MV-4-11 (cell line): ENCODE measurements at regions not wholly inside any gene's neighbourhood (a gene's known extent, or its start where the extent isn't known, plus 50 kb on each side); places are given as distances from the start of the nearest gene placed in this dataset.
"Not testable (repeated sequence)": the region's sequence is repeated elsewhere in the genome, so short reads cannot be mapped to it uniquely, and the experiment has no call there.

Experiments
- DNase-seq: peaks from one replicate; lab custom pipeline; 2025; lab: John Stamatoyannopoulos, UW

DNA sequence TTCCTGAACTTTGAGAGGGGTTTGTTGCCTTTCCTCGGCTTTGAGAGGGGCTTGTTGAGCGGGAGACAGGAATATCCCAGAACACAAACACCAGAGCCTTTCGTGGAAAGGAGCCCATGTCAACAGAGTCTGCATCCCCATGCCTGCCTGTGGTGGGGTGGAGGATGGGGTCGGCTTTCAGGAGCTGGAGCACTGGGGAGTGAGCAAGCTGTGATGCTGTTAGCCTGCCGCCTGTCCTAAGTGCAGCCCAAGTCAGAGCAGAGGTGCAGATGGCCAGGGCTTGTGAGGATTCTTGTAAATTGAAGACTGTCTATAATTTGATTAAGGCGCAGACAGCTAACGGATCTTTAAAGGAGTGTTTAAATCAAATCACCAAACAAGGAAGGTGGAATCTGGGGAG is 103.3 kb upstream of the ANK2 start:
- no peak for DNase-seq

DNA sequence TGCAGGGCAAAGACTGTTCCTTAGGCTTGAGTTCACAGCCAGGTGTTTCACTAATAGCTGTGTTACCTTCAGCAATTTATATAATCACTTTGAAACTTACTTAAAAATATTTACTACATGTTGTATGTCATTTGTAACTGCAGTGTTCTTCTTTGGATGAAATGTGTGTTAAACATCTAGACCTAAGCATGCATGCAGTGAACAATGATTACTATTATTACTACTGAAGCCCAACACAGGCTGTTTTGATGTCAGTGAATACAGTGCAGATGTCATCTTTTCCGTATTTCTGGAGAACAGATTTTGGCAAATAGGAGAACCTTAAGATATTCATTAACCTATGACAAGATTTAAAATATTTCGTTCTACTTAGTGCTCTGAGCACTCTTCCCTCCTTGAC is 101.8 kb upstream of the ANK2 start:
- DNase-seq, result no peak

DNA sequence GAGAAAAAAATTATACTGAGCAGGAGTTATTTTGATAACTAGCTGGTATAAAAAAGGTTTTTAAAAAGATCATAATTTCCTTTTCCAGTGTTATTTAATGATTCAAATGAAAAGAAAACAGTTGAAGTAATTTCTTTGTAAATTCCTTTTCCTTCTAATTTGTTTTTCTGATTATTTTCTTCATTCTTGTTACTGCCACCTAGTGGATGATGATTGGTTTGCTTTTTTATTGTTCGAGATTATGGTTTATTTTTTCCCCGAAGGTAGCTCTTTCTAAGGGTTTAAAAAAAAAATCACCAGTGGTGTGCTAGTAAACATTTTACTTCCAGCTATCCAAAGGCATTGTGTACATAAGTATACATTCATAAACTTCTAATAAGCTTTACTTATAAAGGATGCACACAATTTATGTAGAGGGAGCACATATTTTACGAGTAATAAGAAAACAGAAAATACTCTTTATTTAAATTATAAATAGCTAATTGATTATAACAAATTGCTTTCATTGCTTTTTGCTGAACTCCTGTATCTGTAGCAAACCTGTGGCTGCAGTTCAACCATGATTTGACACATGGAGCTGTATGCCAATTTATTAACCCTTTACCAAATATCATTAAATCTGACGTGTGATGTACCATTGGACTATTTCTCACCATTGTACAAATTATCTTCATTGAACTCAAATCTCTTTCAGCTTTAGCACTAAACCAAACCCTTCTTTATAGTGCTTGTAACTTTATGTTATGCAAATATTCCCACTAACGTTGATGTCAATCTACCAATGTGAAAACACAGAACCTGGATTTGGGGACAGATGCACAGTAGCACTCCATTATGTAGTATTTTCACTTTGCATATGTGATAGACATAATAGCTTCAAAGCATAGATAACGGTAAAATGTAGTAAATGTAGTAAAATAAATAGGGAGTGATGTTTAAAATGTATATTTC is 97.8 kb upstream of the ANK2 start:
- DNase-seq, result no peak

DNA sequence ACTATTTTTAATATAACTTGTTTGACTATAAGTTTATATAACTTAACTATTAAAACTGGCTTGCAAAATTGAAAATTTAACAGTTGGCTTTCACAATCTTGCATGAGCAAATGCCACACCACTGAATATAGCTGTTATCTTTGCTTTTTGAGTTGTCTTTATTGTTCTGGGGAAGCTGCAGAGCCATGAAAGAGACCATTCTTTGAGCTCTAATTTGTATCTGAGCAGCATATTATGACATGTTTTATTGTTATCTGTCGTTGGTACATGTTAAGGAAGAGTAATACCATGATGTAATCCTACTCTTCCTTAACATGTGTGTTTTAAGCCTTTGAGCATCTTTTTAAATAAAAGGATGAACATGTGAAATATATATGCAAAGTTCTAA is 97.1 kb upstream of the ANK2 start:
- DNase-seq, result no peak

DNA sequence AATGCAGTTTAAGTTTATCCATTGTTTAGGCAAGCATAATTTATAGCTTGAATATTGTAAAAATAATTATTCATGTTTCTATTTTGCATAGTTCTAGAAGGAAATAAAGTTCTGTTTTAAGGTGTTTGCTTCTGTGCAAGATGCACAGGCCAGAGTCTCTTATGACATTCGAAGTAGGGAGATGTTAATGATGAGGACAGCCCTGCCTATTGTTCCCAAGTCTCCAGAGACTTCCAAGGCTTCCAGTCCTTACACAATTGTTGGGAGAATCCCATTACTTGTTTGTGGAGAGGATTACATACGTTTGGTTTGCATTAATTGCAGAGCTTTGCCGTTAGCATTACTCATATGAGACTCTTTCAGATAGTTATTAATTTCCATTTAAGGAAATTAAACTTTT is 96.2 kb upstream of the ANK2 start:
- no peak for DNase-seq

DNA sequence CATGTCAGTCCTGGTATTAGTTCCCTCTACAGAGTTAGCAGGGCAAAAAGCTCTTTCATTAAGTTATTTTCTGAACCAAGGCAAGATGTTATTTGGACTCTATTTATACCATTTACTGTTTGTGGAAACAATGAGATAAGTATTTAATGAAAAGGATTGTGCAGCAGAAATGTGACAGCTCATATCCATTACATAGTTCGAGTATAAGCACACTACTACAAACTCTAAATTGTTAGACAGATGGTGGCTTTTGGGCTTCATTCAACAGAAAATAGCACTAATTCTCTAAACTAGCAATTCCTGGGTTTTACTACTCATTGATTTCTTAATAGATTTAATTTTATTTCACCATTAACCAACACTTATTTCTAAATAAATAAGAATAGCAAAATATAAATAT is 95.2 kb upstream of the ANK2 start:
- no peak for DNase-seq

DNA sequence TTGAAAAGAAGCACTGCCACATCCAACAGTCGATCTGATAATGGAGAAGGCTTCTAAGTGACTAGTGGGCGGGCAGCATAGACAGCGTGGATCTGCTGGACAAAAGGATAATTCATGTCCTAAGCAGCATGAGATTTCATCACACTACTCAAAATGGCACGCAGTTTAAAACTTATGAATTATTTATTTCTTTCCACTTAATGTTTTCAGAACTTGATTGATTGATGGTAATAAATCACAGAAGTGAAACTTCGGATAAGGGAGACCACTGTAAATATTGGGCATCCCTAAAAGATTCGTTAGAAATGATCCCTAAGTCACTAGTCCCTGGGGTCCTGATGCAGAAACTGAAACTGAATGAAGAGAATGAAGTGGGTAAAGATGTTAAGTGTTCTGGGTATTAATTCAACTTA is 93.0 kb upstream of the ANK2 start:
- no peak for DNase-seq

DNA sequence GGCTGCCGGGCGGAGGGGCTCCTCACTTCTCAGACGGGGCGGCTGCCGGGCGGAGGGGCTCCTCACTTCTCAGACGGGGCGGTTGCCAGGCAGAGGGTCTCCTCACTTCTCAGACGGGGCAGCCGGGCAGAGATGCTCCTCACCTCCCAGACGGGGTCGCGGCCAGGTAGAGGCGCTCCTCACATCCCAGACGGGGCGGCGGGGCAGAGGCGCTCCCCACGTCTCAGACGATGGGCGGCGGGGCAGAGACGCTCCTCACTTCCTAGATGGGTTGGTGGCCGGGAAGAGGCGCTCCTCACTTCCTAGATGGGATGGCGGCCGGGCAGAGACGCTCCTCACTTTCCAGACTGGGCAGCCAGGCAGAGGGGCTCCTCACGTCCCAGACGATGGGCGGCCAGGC is 91.7 kb upstream of the ANK2 start:
- not testable (repeated sequence) for DNase-seq

DNA sequence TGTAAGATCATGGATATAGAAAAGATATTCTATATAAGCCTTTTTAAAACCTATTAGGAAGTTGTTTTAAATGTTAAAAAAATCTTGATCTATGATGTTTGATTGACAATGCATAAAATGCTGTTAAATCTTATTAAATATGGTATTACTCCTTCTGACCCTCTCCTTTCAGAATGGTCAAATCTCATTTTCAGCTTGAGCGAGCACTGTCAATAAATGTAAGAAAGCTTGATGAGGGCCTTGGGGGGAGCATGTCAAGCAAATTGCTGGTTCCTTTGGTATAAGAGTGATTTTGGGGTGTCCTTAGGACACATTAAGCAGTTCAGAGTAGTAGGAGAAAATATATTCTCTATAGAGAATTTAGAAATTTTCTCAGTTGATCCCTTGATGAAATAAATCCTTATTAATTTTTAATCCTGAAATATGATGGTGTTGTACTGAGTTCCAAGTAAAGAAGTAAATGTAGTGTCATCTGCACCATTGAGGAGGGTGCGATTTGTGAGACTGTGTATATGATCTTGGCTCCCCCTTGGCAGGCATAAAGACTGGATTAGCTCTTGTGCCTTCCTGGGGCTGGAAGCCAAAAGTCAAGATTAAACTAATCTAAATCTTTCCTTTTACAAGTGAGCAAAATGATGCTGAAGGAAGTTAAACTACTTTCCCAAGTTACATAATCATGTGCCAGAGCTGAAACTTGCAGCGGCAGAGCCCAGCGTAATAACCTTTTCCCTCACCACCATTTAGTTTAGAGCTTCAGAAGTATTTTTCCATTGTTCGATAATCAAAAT is 82.6 kb upstream of the ANK2 start:
- DNase-seq, result no peak

DNA sequence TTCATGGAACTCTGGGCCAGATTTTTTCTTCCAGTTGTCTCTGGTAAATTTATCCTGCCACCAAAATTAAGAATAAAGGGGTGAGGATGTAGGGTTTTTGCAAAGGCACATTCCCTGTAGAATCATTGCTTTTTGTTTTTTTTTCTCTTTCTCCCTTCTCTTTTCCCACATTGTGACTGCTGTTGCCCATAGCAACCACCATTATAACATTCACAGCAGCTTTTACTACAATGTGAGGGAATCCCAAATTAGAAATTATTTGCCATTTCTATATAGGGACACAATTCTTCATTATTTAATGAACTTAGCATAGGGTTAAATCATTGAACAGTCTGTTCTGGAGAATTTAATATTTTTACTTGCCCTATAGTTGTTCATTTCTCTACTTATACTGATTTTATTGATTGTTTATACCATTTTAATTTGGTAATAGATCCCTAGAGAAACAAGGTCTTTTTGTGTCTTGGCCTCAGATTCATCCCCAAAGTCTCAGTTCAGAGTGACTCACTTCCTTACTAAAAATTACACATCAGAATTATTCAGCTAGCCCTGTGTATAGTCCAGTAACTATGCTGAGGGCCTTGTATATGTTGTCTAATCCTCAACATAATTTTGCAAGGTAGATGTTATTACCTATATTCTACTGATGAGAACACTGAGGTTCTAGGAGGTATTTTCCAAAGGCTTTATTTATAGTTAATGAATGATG is 80.8 kb upstream of the ANK2 start:
- DNase-seq, result no peak

DNA sequence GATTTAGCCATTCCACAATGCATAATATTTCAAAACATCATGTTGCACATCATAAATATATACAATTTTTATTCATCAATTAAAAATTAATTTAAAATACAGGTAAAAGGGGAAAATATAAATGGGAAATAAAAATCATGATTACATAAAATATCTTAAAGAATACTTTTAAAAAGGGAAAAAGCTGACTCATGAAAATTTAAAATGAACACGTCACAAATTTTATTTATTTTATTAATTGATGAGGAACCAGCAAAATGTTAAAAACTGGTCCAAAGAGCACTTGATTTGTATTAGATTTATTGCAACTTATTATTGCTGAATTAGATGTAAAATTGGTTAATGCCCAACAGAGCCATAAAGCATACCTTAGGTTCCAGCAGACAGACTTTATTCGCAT is 78.5 kb upstream of the ANK2 start:
- DNase-seq, result no peak

DNA sequence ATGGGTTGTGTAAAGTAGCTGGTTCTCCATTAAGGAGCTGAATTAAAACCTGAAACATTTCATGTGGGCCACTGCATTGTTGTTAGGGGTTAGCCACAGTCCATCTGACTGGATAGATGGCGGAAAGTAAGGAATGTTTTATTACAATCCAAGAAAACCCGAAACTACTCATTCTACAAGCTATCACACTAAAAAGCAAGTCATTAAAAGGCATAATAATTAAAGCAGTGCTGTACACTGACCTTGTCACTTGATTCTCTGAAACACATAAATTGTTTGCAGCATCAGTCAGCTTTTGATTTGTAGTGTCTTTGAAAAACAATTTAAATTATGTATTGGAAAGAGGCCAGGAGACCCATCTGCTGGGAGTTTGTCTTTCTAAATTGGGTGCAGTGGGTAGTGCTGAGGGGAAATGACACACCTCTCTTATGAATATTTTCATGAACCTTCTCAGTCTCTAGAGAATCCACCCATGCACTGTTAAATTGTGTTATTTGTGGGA is 75.7 kb upstream of the ANK2 start:
- DNase-seq, result no peak

DNA sequence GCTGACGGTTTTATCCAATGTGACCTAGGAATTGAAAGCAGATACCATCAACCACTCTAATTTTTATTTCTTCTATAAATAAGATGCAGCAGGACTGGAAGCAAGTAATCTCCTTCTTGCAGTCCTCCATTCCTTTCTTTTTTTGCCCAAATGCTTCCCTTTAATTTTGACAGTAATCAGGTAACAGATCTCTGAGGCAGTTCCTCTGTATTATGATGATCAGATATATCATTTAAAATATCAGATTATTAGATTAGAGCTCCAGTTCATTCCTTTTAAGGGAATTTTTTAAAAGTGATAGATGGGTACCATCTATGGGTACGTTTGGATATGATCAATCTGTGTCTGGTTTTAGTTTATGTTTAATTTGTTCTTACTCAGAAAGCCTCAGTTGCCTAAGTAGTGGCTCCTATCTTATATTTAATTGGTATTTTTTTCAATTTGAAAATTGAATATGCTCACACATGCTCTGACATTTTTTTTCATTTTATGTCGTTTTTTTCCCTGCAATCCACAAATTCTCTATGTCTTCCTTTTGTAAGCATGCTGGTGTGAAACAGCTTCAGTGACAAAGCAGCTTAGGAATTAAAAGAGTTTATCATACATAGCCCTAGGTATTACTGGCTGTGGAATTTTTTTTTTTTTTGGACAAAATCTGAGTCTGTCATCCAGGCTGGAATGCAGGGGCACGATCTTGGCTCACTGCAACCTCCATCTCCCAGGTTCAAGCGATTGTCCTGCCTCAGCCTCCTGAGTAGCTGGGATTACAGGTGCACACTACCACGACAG is 73.7 kb upstream of the ANK2 start:
- no peak for DNase-seq

DNA sequence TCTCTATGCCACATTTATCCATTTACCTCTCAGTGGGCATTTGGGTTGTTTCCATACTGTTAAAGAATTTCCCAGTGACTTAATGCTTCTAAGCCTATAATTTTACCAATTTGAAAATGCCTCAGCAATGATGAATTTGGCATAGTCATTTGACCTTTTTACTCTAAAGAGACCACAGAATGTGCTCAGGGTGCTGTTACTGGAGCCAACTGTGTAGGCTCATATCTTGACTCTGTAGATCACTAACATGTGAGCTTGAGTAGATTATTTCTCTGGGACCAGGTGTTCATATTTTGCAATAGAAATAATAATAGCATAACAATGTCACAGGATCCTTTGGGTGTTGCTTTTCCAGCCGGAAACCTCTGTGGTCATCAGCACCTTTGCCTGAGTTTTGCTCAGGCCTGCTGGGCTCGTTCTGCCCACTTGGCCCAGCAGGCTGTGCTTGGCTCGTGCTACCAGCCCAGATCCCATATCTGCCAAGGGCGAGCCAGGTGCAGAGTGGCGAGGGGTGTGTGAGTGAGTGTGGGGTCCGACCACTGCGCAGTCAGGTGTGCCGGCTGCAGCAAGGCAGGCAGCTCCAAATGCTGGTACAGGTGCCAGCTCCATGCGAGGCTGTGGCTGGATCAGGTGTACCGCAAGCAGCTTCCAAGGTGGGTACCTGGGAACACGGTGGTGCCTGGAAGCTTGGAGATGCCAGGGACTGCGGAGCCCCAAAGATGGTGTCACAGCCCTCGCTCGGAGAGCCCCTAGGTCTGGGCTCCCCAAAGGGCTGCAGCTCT is 70.6 kb upstream of the ANK2 start:
- no peak for DNase-seq

DNA sequence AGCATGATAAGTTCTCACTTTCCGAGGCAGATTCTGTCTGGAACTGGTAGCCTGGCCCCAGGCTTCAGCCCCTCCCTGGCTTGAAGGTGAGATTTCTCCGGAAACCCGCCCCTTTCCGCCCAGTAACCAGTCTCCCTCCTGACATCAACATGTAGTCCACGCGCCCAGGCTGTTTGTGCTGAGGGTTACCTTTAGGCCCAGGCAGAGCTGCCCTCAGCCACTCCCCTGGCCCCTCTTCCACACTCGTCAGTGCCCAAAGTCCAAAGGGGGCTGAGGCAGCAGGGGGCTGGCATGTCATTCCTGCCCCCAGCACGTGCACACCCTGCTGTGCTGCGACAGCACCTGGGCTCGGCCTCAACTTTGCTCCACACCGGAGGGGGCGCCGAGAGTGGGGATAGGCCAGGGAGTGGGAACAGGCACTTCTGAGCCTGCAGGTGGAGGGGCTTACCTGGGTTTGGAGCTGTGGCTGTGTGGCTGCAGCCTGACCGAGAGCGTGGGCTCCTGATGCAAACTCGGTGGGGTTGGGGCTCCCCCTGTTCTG is 69.5 kb upstream of the ANK2 start:
- DNase-seq, result no peak

DNA sequence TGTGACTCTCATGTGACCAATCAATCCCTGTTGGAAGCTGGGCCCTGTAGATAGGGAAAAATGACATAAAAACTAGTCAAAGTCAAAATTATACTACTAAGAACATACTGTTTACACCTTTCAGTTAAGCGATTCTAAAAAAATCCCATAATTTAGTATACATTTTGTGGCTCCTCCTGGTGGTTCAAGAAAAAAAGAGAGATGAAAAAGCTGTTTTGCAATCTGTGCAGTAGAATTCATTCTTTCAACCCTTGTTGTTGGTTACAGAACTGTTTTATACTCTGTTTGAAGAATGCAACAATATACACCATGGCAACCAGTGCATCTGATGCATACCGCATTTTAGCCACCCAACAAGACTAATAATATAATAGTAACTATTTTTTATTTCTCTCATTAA is 66.8 kb upstream of the ANK2 start:
- DNase-seq, result no peak

DNA sequence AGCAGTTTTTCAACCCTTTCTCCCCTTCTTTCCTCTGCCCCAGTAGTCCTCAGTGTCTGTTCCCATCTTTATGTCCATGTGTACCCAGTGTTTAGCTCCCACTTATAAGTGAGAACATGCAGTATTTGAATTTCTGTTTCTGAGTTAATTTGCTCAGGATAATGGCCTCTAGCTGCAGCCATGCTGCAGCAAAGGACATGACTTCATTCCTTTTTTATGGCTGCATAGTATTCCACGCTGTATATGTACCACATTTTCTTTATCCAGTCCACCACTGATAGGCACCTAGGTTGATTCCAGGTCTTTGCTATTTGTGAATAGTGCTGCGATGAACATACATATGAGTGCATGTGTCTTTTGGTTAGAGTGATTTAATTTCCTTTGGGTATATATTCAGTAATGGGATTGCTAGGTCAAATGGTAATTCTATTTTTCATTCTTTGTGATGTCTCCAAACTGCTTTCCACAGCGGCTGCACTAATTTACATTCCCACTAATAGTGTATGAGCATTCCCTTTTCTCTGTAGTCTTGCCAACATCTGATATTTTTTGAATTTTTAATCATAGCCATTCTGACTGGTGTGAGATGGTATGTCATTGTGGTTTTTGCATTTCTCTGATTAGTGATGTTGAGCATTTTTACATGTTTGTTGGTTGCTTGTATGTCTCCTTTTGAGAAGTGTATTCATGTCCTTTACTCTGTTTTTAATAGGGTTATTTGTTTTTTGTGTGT is 54.6 kb upstream of the ANK2 start:
- no peak for DNase-seq
